ENCODE measurements at regions not wholly inside any gene's neighbourhood (a gene's known extent, or its start where the extent isn't known, plus 50 kb on each side); places are given as distances from the start of the nearest gene placed in this dataset.

DNA sequence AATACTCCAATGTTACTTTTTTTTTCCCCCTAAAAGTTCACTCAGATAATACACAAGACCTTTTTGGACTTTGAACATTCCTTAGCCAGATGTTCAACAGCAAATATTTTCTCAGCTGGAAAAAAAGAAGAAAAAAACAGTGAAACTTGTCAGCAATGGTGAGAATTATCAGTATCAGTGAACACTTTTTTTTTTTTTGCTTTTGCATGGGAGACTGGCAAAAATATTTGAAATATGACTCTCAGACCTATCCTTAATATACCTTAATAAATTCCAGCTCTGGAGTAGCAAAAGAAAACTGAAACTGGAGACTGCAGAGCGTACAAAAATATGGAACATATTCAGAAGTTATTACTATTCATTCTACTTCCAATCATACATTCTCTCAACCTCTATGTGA lies 92.3 kb downstream of the RFPL4B start:
- no peak overlapping the region for H3K4me3 ChIP-seq (ENCODE audit: low read depth in 2 of 2, low read length in 2 of 2)
- no peaks in the 10 kb centered on the region for H3K4me1 ChIP-seq (ENCODE audit: control insufficient read depth, insufficient read depth, low read length)
- in situ Hi-C loops (cut with HindIII; ENCODE audit: low pct_unique_long_range_greater_than_20kb, low sequenced_read_pairs) (no loop called here), intact Hi-C loops (cut with micrococcal nuclease; ENCODE audit: unreplicated experiment) (no loop called here)
- H3K27me3 ChIP-seq (ENCODE audit: control insufficient read depth, insufficient read depth, low read length), result no peaks in the 10 kb centered on the region
- no peaks in the 10 kb centered on the region for H3K9me3 ChIP-seq (ENCODE audit: control insufficient read depth, insufficient read depth, low read depth, low read length)
- ATAC-seq (no peak), DNase-seq (ENCODE audit: low read depth, low spot score) (no peak)
- BruUV-seq (replicated peaks), result no TSS peak
- ChIA-PET POLR2A (no interaction called here), CTCF (no interaction called here)
- no peak overlapping the region for H3K27ac ChIP-seq (ENCODE audit: low read length)
- H3K36me3 ChIP-seq (ENCODE audit: control insufficient read depth, insufficient read depth, low read length), result no peaks in the 10 kb centered on the region
- TF ChIP-seq TCF7L2 (IDR thresholded peaks at IDR 0.05; ENCODE audit: low read depth, low read length) (no peak), POLR2AphosphoS5 (IDR thresholded peaks at IDR 0.05; ENCODE audit: low read depth, low read length) (no peak), SIN3A (IDR thresholded peaks at IDR 0.05; ENCODE audit: borderline replicate concordance, insufficient read depth, low read depth, low read length) (no peak)
- TF ChIP-seq, protein P1, sequence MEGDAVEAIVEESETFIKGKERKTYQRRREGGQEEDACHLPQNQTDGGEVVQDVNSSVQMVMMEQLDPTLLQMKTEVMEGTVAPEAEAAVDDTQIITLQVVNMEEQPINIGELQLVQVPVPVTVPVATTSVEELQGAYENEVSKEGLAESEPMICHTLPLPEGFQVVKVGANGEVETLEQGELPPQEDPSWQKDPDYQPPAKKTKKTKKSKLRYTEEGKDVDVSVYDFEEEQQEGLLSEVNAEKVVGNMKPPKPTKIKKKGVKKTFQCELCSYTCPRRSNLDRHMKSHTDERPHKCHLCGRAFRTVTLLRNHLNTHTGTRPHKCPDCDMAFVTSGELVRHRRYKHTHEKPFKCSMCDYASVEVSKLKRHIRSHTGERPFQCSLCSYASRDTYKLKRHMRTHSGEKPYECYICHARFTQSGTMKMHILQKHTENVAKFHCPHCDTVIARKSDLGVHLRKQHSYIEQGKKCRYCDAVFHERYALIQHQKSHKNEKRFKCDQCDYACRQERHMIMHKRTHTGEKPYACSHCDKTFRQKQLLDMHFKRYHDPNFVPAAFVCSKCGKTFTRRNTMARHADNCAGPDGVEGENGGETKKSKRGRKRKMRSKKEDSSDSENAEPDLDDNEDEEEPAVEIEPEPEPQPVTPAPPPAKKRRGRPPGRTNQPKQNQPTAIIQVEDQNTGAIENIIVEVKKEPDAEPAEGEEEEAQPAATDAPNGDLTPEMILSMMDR (IDR thresholded peaks at IDR 0.05), result no peak
- TF ChIP-seq, protein P2, sequence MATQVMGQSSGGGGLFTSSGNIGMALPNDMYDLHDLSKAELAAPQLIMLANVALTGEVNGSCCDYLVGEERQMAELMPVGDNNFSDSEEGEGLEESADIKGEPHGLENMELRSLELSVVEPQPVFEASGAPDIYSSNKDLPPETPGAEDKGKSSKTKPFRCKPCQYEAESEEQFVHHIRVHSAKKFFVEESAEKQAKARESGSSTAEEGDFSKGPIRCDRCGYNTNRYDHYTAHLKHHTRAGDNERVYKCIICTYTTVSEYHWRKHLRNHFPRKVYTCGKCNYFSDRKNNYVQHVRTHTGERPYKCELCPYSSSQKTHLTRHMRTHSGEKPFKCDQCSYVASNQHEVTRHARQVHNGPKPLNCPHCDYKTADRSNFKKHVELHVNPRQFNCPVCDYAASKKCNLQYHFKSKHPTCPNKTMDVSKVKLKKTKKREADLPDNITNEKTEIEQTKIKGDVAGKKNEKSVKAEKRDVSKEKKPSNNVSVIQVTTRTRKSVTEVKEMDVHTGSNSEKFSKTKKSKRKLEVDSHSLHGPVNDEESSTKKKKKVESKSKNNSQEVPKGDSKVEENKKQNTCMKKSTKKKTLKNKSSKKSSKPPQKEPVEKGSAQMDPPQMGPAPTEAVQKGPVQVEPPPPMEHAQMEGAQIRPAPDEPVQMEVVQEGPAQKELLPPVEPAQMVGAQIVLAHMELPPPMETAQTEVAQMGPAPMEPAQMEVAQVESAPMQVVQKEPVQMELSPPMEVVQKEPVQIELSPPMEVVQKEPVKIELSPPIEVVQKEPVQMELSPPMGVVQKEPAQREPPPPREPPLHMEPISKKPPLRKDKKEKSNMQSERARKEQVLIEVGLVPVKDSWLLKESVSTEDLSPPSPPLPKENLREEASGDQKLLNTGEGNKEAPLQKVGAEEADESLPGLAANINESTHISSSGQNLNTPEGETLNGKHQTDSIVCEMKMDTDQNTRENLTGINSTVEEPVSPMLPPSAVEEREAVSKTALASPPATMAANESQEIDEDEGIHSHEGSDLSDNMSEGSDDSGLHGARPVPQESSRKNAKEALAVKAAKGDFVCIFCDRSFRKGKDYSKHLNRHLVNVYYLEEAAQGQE (IDR thresholded peaks at IDR 0.05; ENCODE audit: insufficient read depth in 1 of 2, low read depth in 2 of 2, low read length in 1 of 2), result no peak

DNA sequence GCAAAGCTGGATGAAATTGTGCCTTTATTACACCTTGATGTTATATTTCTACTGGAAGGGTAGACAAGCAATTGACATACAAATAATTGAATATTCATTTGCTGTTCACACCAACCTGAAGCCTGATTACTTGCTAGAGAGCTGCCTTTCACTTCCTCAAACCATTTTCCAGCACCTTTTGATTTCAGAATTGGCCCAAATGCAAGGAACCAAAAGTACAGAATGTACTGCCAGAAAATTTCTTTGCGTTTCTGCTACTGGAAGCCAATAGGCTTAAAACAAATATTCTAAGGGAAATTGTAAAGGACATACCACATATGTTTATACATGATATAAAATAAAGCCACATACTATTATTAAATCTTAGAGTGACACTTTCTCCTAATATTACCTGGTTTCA lies 94.5 kb downstream of the RFPL4B start:
- DNase-seq (ENCODE audit: low read depth, low spot score), result no peak
- Histone ChIP-seq H3K9me3 (ENCODE audit: control insufficient read depth, insufficient read depth, low read depth, low read length) (no peaks in the 10 kb centered on the region), H3K27me3 (ENCODE audit: control insufficient read depth, insufficient read depth, low read length) (no peaks in the 10 kb centered on the region), H3K36me3 (ENCODE audit: control insufficient read depth, insufficient read depth, low read length) (no peaks in the 10 kb centered on the region), H3K27ac (ENCODE audit: low read length) (no peak overlapping the region), H3K4me1 (ENCODE audit: control insufficient read depth, insufficient read depth, low read length) (no peaks in the 10 kb centered on the region), H3K4me3 (ENCODE audit: low read depth in 2 of 2, low read length in 2 of 2) (no peak overlapping the region)
- no peak for ATAC-seq
- TF ChIP-seq POLR2AphosphoS5 (IDR thresholded peaks at IDR 0.05; ENCODE audit: low read depth, low read length) (no peak), SIN3A (IDR thresholded peaks at IDR 0.05; ENCODE audit: borderline replicate concordance, insufficient read depth, low read depth, low read length) (no peak), TCF7L2 (IDR thresholded peaks at IDR 0.05; ENCODE audit: low read depth, low read length) (no peak)
- TF ChIP-seq, protein P2 (IDR thresholded peaks at IDR 0.05; ENCODE audit: insufficient read depth in 1 of 2, low read depth in 2 of 2, low read length in 1 of 2), result no peak
- TF ChIP-seq, protein P1 (IDR thresholded peaks at IDR 0.05), result no peak
- CTCF ChIA-PET, result no interaction called here
- in situ Hi-C loops (cut with HindIII; ENCODE audit: low pct_unique_long_range_greater_than_20kb, low sequenced_read_pairs) (no loop called here), intact Hi-C loops (cut with micrococcal nuclease; ENCODE audit: unreplicated experiment) (no loop called here)
- POLR2A ChIA-PET, result interaction anchor here (0.6 kb wide), 1 partner anchor 1218 kb away, joined by 4 read pairs; no protein-coding TSS in a partner anchor
- BruUV-seq (replicated peaks), result no TSS peak
